DOHH2 (cell line): ENCODE measurements at regions not wholly inside any gene's neighbourhood (a gene's known extent, or its start where the extent isn't known, plus 50 kb on each side); places are given as distances from the start of the nearest gene placed in this dataset.

ENCODE experiments used
- H3F3A ChIP-seq: fragments of 200-600 bp; sonication (generic), shearing (Covaris generic); 2 replicates; pipeline ENCODE4 v1.6.0; 2016; ENCODE audit warnings: antibody characterized with exemption, mild to moderate bottlenecking; ENCODE audit not compliant: control insufficient read depth, insufficient read depth
- H3K27ac ChIP-seq: fragments of 200-600 bp; sonication (generic); 2 replicates; pipeline ENCODE4 v1.5.1; 2014; ENCODE audit warnings: low read depth, mild to moderate bottlenecking, low read length, moderate library complexity
- H3K27me3 ChIP-seq: fragments of 200-600 bp; sonication (generic); 2 replicates; pipeline ENCODE4 v1.6.1; 2014; ENCODE audit warnings: mild to moderate bottlenecking, low read length, mixed read lengths; ENCODE audit not compliant: control insufficient read depth
- H3K36me3 ChIP-seq: fragments of 200-600 bp; sonication (generic); 2 replicates; pipeline ENCODE4 v1.6.1; 2014; ENCODE audit warnings: mild to moderate bottlenecking, low read length, moderate library complexity, mixed read lengths; ENCODE audit not compliant: control insufficient read depth
- H3K4me1 ChIP-seq: fragments of 200-600 bp; sonication (generic); 2 replicates; pipeline ENCODE4 v1.6.1; 2014; ENCODE audit warnings: mild to moderate bottlenecking, low read length, mixed read lengths; ENCODE audit not compliant: control insufficient read depth
- H3K4me2 ChIP-seq: fragments of 200-600 bp; sonication (generic); 2 replicates; pipeline ENCODE4 v1.6.0; 2014; ENCODE audit warnings: mild to moderate bottlenecking, low read length, moderate library complexity
- H3K4me3 ChIP-seq: fragments of 200-600 bp; sonication (generic); 2 replicates; pipeline ENCODE4 v1.5.1; 2014; ENCODE audit warnings: mild to moderate bottlenecking, low read length, mixed read lengths
- H3K79me2 ChIP-seq: fragments of 200-600 bp; sonication (generic); 2 replicates; pipeline ENCODE4 v1.6.1; 2014; ENCODE audit warnings: mild to moderate bottlenecking, low read length, mixed read lengths; ENCODE audit not compliant: control insufficient read depth
- H3K9me2 ChIP-seq: fragments of 200-600 bp; sonication (generic); replicated peaks from 2 replicates; pipeline ENCODE4 v1.6.1; 2014; ENCODE audit warnings: mild to moderate bottlenecking, low read length, mixed read lengths; ENCODE audit not compliant: control insufficient read depth
- H3K9me3 ChIP-seq: fragments of 200-600 bp; sonication (generic); 2 replicates; pipeline ENCODE4 v1.6.1; 2014; ENCODE audit warnings: antibody characterized with exemption, low read length, mixed read lengths; ENCODE audit not compliant: control insufficient read depth, insufficient read depth
- H4K20me1 ChIP-seq: fragments of 200-600 bp; sonication (generic); 2 replicates; pipeline ENCODE4 v1.6.0; 2014; ENCODE audit warnings: low read depth, mild to moderate bottlenecking, antibody characterized with exemption, low read length, moderate library complexity; ENCODE audit not compliant: control insufficient read depth, insufficient read depth
- CTCF ChIP-seq: fragments of 200-600 bp; sonication (generic); IDR thresholded peaks from one replicate; pipeline ENCODE4 v1.5.1; 2014; ENCODE audit warnings: antibody characterized with exemption, mild to moderate bottlenecking, low read depth, low read length; ENCODE audit not compliant: poor library complexity, severe bottlenecking
- EZH2phosphoT487 ChIP-seq: fragments of 200-600 bp; sonication (generic); IDR thresholded peaks from 2 replicates; pipeline ENCODE4 v1.6.1; 2017; ENCODE audit warnings: borderline replicate concordance, mild to moderate bottlenecking, antibody characterized with exemption, low read length, moderate library complexity, mixed read lengths

- H3K9me2 ChIP-seq = no peaks in the 10 kb centered on the region
- H3K79me2 ChIP-seq = no peaks in the 10 kb centered on the region
- no peaks in the 10 kb centered on the region for H3K36me3 ChIP-seq
- H4K20me1 ChIP-seq = no peaks in the 10 kb centered on the region
- H3K9me3 ChIP-seq = no peaks in the 10 kb centered on the region
- H3K4me1 ChIP-seq = no peaks in the 10 kb centered on the region
- H3K27me3 ChIP-seq = no peaks in the 10 kb centered on the region
- H3K4me3 ChIP-seq = no peak overlapping the region
- no peak for TF ChIP-seq EZH2phosphoT487
- no peak for TF ChIP-seq CTCF
- H3F3A ChIP-seq = no peaks in the 10 kb centered on the region
- H3K4me2 ChIP-seq = no peak overlapping the region
- no peak overlapping the region for H3K27ac ChIP-seq
Measured at GRCh38 chr18:24876266-24876665, 415.8 kb downstream of the HRH4 start.

DNA sequence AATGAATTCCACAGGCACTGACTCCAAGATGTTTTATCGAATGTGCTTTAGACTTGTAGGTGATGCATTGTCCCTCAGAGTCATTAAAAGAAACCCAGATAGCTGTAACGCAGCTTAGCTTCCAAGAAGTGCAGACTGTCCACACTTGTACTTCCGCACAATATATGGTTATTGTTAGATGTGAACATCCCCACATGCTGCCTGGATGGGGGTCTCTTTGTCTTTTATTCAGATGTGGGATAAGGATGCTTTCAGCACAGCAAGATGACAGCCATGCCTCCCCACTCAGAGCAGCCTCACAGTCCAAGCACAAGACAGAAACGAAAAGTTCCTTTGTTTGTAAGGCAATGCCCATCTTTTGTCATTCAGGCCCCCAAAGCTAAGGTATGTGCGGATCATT is 416.6 kb downstream of the HRH4 start:
- H3K4me3 ChIP-seq = no peak overlapping the region
- no peaks in the 10 kb centered on the region for H4K20me1 ChIP-seq
- no peaks in the 10 kb centered on the region for H3K27me3 ChIP-seq
- no peak overlapping the region for H3K4me2 ChIP-seq
- no peaks in the 10 kb centered on the region for H3K79me2 ChIP-seq
- H3K9me3 ChIP-seq = no peaks in the 10 kb centered on the region
- no peaks in the 10 kb centered on the region for H3K36me3 ChIP-seq
- H3F3A ChIP-seq = no peaks in the 10 kb centered on the region
- no peaks in the 10 kb centered on the region for H3K4me1 ChIP-seq
- TF ChIP-seq EZH2phosphoT487 (no peak), CTCF (no peak)
- no peak overlapping the region for H3K27ac ChIP-seq
- H3K9me2 ChIP-seq = no peaks in the 10 kb centered on the region

GRCh38 chr18:24877546-24877945 is 417.1 kb downstream of the HRH4 start:
- Histone ChIP-seq H3K9me3 (no peaks in the 10 kb centered on the region), H3K27me3 (no peaks in the 10 kb centered on the region), H3K9me2 (no peaks in the 10 kb centered on the region), H3K27ac (no peak overlapping the region), H3K4me3 (no peak overlapping the region), H4K20me1 (no peaks in the 10 kb centered on the region), H3K36me3 (no peaks in the 10 kb centered on the region), H3K79me2 (no peaks in the 10 kb centered on the region), H3K4me1 (no peaks in the 10 kb centered on the region), H3F3A (no peaks in the 10 kb centered on the region), H3K4me2 (no peak overlapping the region)
- no peak for TF ChIP-seq EZH2phosphoT487
- no peak for TF ChIP-seq CTCF

- no peaks in the 10 kb centered on the region for H3K9me3 ChIP-seq
- no peaks in the 10 kb centered on the region for H3K79me2 ChIP-seq
Measured at GRCh38 chr18:24878289-24878688, 417.9 kb downstream of the HRH4 start.

More at GRCh38 chr18:24878289-24878688, 417.9 kb downstream of the HRH4 start:
- H3K4me3 ChIP-seq = no peak overlapping the region
- no peak overlapping the region for H3K4me2 ChIP-seq
- no peaks in the 10 kb centered on the region for H3F3A ChIP-seq
- no peaks in the 10 kb centered on the region for H3K27me3 ChIP-seq
- H3K27ac ChIP-seq = no peak overlapping the region
- H4K20me1 ChIP-seq = no peaks in the 10 kb centered on the region
- TF ChIP-seq EZH2phosphoT487 (no peak), CTCF (peak; percentile 20)
- H3K4me1 ChIP-seq = no peaks in the 10 kb centered on the region
- H3K36me3 ChIP-seq = no peaks in the 10 kb centered on the region
- H3K9me2 ChIP-seq = no peaks in the 10 kb centered on the region
